Cardiac muscle cell (in vitro differentiated cells and primary cell): ENCODE measurements at regions not wholly inside any gene's neighbourhood (a gene's known extent, or its start where the extent isn't known, plus 50 kb on each side); places are given as distances from the start of the nearest gene placed in this dataset.
A peak's percentile ranks its signal among the peaks of the same experiment; 100 is the strongest.

ENCODE experiments used
- DNase-seq, 2 donors: peaks; one replicate each; pipeline versions ENCODE4 v3.0.0 to v3.0.0-alpha.2; 2010 to 2017; ENCODE audit warnings: low read depth in 1 of 2, low spot score in 1 of 2
- H3K27ac ChIP-seq: fragments of 200-600 bp; sonication (generic); 2 replicates; pipeline ENCODE4 v1.5.1; 2016
- H3K27me3 ChIP-seq: fragments of 200-600 bp; sonication (generic); 2 replicates; pipeline ENCODE4 v1.6.0; 2016; ENCODE audit warnings: control low read depth
- H3K36me3 ChIP-seq: fragments of 200-600 bp; sonication (generic); 2 replicates; pipeline ENCODE4 v1.5.1; 2016; ENCODE audit warnings: control low read depth
- H3K4me1 ChIP-seq: fragments of 200-600 bp; sonication (generic); 2 replicates; pipeline ENCODE4 v1.8.1; 2017; ENCODE audit warnings: low read depth, mild to moderate bottlenecking, mixed run types
- H3K4me3 ChIP-seq: fragments of 200-600 bp; sonication (generic); 2 replicates; pipeline ENCODE4 v1.5.1; 2016; ENCODE audit warnings: mild to moderate bottlenecking
- H3K9me3 ChIP-seq: fragments of 200-600 bp; sonication (generic); 2 replicates; pipeline ENCODE4 v1.5.1; 2017; ENCODE audit warnings: low read depth, mild to moderate bottlenecking, control low read depth
- CTCF ChIP-seq: IDR thresholded peaks from 2 replicates; pipeline ENCODE4 v1.5.1; 2012; ENCODE audit warnings: low read depth, mild to moderate bottlenecking, low read length

- no peak for DNase-seq
Measured at GRCh38 chr6:100944644-100945043, 63.5 kb upstream of the ASCC3 start.

GRCh38 chr6:100946021-100946540 lies 65.0 kb upstream of the ASCC3 start:
- no peaks in the 10 kb centered on the region for H3K4me1 ChIP-seq
- H3K36me3 ChIP-seq = no peaks in the 10 kb centered on the region
- H3K4me3 ChIP-seq = no peak overlapping the region
- no peaks in the 10 kb centered on the region for H3K9me3 ChIP-seq
- no peak overlapping the region for H3K27ac ChIP-seq
- no peaks in the 10 kb centered on the region for H3K27me3 ChIP-seq
- DNase-seq = no peak
- no peak for TF ChIP-seq CTCF

More at GRCh38 chr6:100944644-100945043, 63.5 kb upstream of the ASCC3 start:
- Histone ChIP-seq H3K36me3 (no peaks in the 10 kb centered on the region), H3K27me3 (no peaks in the 10 kb centered on the region), H3K9me3 (no peaks in the 10 kb centered on the region), H3K4me1 (no peaks in the 10 kb centered on the region), H3K27ac (no peak overlapping the region), H3K4me3 (no peak overlapping the region)
- TF ChIP-seq CTCF = no peak

GRCh38 chr6:100946711-100947110 lies 65.6 kb upstream of the ASCC3 start:
- no peak overlapping the region for H3K27ac ChIP-seq
- TF ChIP-seq CTCF = no peak
- H3K27me3 ChIP-seq = no peaks in the 10 kb centered on the region
- H3K9me3 ChIP-seq = no peaks in the 10 kb centered on the region
- no peak overlapping the region for H3K4me3 ChIP-seq
- DNase-seq = no peak
- no peaks in the 10 kb centered on the region for H3K4me1 ChIP-seq
- no peaks in the 10 kb centered on the region for H3K36me3 ChIP-seq

- Histone ChIP-seq H3K4me3 (no peak overlapping the region), H3K27me3 (no peaks in the 10 kb centered on the region), H3K9me3 (no peaks in the 10 kb centered on the region), H3K36me3 (no peaks in the 10 kb centered on the region), H3K4me1 (no peaks in the 10 kb centered on the region), H3K27ac (no peak overlapping the region)
- peak in 1 of 2 donors; percentile 52 for DNase-seq
- TF ChIP-seq CTCF = no peak
Measured at GRCh38 chr6:100948381-100949133, 67.4 kb upstream of the ASCC3 start.

- no peak for TF ChIP-seq CTCF
- no peaks in the 10 kb centered on the region for H3K36me3 ChIP-seq
- no peak overlapping the region for H3K27ac ChIP-seq
- no peaks in the 10 kb centered on the region for H3K4me1 ChIP-seq
- no peak overlapping the region for H3K4me3 ChIP-seq
- no peaks in the 10 kb centered on the region for H3K27me3 ChIP-seq
- H3K9me3 ChIP-seq = no peaks in the 10 kb centered on the region
- DNase-seq = no peak
Measured at GRCh38 chr6:100952006-100952405, 70.9 kb upstream of the ASCC3 start.
